ENCODE measurements at regions not wholly inside any gene's neighbourhood (a gene's known extent, or its start where the extent isn't known, plus 50 kb on each side); places are given as distances from the start of the nearest gene placed in this dataset.
"Not testable (repeated sequence)": the region's sequence is repeated elsewhere in the genome, so short reads cannot be mapped to it uniquely, and the experiment has no call there.

- Mint-ChIP-seq H3K4me1 (no peaks in the 10 kb centered on the region), H3K4me3 (no peak overlapping the region), H3K36me3 (no peaks in the 10 kb centered on the region), H3K27me3 (ENCODE audit: low read depth) (no peaks in the 10 kb centered on the region), H3K9me3 (peaks cover 58% of the 10 kb centered on the region), H3K27ac (no peak overlapping the region)
- no peak for TF ChIP-seq CTCF (IDR thresholded peaks at IDR 0.05; ENCODE audit: unreplicated experiment)
- DNase-seq (ENCODE audit: low spot score in 2 of 2, unreplicated experiment in 2 of 2), result no peak
Measured at GRCh38 chr10:42367532-42368230, 270.7 kb downstream of the ZNF33B start.

GRCh38 chr10:42351745-42352144, 286.6 kb downstream of the ZNF33B start:
- no peak for DNase-seq (ENCODE audit: low spot score in 2 of 2, unreplicated experiment in 2 of 2)
- Mint-ChIP-seq H3K27me3 (ENCODE audit: low read depth) (no peaks in the 10 kb centered on the region), H3K27ac (no peak overlapping the region), H3K36me3 (no peaks in the 10 kb centered on the region), H3K9me3 (peaks cover 32% of the 10 kb centered on the region), H3K4me1 (no peaks in the 10 kb centered on the region), H3K4me3 (no peak overlapping the region)
- TF ChIP-seq CTCF (IDR thresholded peaks at IDR 0.05; ENCODE audit: unreplicated experiment), result no peak

- DNase-seq (ENCODE audit: low spot score in 2 of 2, unreplicated experiment in 2 of 2); H3K4me3 Mint-ChIP-seq; H3K4me1 Mint-ChIP-seq; H3K27ac Mint-ChIP-seq; H3K27me3 Mint-ChIP-seq (ENCODE audit: low read depth); H3K36me3 Mint-ChIP-seq: not testable (repeated sequence)
- peaks cover 59% of the 10 kb centered on the region for H3K9me3 Mint-ChIP-seq
Measured at GRCh38 chr10:42336593-42337337, 301.6 kb downstream of the ZNF33B start.

- H3K27ac Mint-ChIP-seq; DNase-seq (ENCODE audit: low spot score in 2 of 2, unreplicated experiment in 2 of 2); H3K36me3 Mint-ChIP-seq; H3K4me1 Mint-ChIP-seq; H3K4me3 Mint-ChIP-seq; H3K27me3 Mint-ChIP-seq (ENCODE audit: low read depth): not testable (repeated sequence)
- peaks cover 64% of the 10 kb centered on the region for H3K9me3 Mint-ChIP-seq
Measured at GRCh38 chr10:42335653-42336296, 302.6 kb downstream of the ZNF33B start.

GRCh38 chr10:42304341-42304740, 334.0 kb downstream of the ZNF33B start:
- H3K4me3 Mint-ChIP-seq, result no peak overlapping the region
- no peaks in the 10 kb centered on the region for H3K4me1 Mint-ChIP-seq
- H3K36me3 Mint-ChIP-seq, result peaks cover 28% of the 10 kb centered on the region
- peaks cover 96% of the 10 kb centered on the region for H3K9me3 Mint-ChIP-seq
- no peaks in the 10 kb centered on the region for H3K27me3 Mint-ChIP-seq (ENCODE audit: low read depth)
- no peak for TF ChIP-seq CTCF (IDR thresholded peaks at IDR 0.05; ENCODE audit: unreplicated experiment)
- no peak for DNase-seq (ENCODE audit: low spot score in 2 of 2, unreplicated experiment in 2 of 2)
- no peak overlapping the region for H3K27ac Mint-ChIP-seq

GRCh38 chr10:42281896-42282295, 356.5 kb downstream of the ZNF33B start:
- not testable (repeated sequence) for H3K4me3 Mint-ChIP-seq; H3K27ac Mint-ChIP-seq; H3K9me3 Mint-ChIP-seq; H3K27me3 Mint-ChIP-seq (ENCODE audit: low read depth); H3K36me3 Mint-ChIP-seq; H3K4me1 Mint-ChIP-seq; DNase-seq (ENCODE audit: low spot score in 2 of 2, unreplicated experiment in 2 of 2)

GRCh38 chr10:42269788-42270187, 368.6 kb downstream of the ZNF33B start:
- H3K4me1 Mint-ChIP-seq, result not testable (repeated sequence)

GRCh38 chr10:42263259-42263658, 375.1 kb downstream of the ZNF33B start:
- not testable (repeated sequence) for H3K4me3 Mint-ChIP-seq; H3K27ac Mint-ChIP-seq; H3K27me3 Mint-ChIP-seq (ENCODE audit: low read depth); DNase-seq (ENCODE audit: low spot score in 2 of 2, unreplicated experiment in 2 of 2); H3K36me3 Mint-ChIP-seq; H3K4me1 Mint-ChIP-seq
- peaks cover 53% of the 10 kb centered on the region for H3K9me3 Mint-ChIP-seq

More at GRCh38 chr10:42269788-42270187, 368.6 kb downstream of the ZNF33B start:
- not testable (repeated sequence) for H3K27ac Mint-ChIP-seq; H3K27me3 Mint-ChIP-seq (ENCODE audit: low read depth); H3K36me3 Mint-ChIP-seq; DNase-seq (ENCODE audit: low spot score in 2 of 2, unreplicated experiment in 2 of 2); H3K4me3 Mint-ChIP-seq
- H3K9me3 Mint-ChIP-seq, result peaks cover 29% of the 10 kb centered on the region

GRCh38 chr10:42243002-42243401, 395.4 kb downstream of the ZNF33B start:
- not testable (repeated sequence) for H3K27me3 Mint-ChIP-seq (ENCODE audit: low read depth); H3K27ac Mint-ChIP-seq; H3K36me3 Mint-ChIP-seq; H3K4me3 Mint-ChIP-seq; DNase-seq (ENCODE audit: low spot score in 2 of 2, unreplicated experiment in 2 of 2); H3K4me1 Mint-ChIP-seq
- H3K9me3 Mint-ChIP-seq, result peaks cover 32% of the 10 kb centered on the region

All from mesothelial cell of epicardium (in vitro differentiated cells).